Colonic mucosa (tissue), 4 donors: ENCODE measurements at regions not wholly inside any gene's neighbourhood (a gene's known extent, or its start where the extent isn't known, plus 50 kb on each side); places are given as distances from the start of the nearest gene placed in this dataset.

ENCODE experiments used
- DNase-seq: peaks from one replicate; pipeline ENCODE4 v3.0.0-alpha.2; 2020
- H3K27ac ChIP-seq: fragments of 200-600 bp; one replicate; pipeline ENCODE4 v1.8.0; 2021
- H3K27me3 ChIP-seq: fragments of 200-600 bp; one replicate; pipeline ENCODE4 v1.8.0; 2021
- H3K36me3 ChIP-seq: fragments of 200-600 bp; one replicate; pipeline ENCODE4 v1.8.0; 2021
- H3K4me1 ChIP-seq: fragments of 200-600 bp; one replicate; pipeline ENCODE4 v1.8.0; 2021; ENCODE audit warnings: mild to moderate bottlenecking
- H3K4me3 ChIP-seq: fragments of 200-600 bp; one replicate; pipeline ENCODE4 v1.8.0; 2021
- H3K9ac ChIP-seq, 2 donors: one replicate each; pipeline ENCODE4 v1.7.0; 2013; ENCODE audit warnings: control low read depth in 2 of 2, low read depth in 2 of 2, low read length in 2 of 2
- H3K9me3 ChIP-seq: fragments of 200-600 bp; one replicate; pipeline ENCODE4 v1.8.0; 2021
- CTCF ChIP-seq: fragments of 200-600 bp; IDR thresholded peaks from one replicate; pipeline ENCODE4 v1.8.0; 2022; ENCODE audit warnings: antibody characterized with exemption, mild to moderate bottlenecking
- intact Hi-C: fragments of 100-400 bp; cut with DNase I; formaldehyde crosslinking; loops from one replicate; pipeline ENCODE4 v1.14.1; 2022
- donor health status: healthy.
- donor health status: DM: no; HTN: no; CAD: no.
- donor health status: DM: no; HTN: no; CAD: no.

- intact Hi-C loops, result no loop called here
- DNase-seq, result no peak
- no peaks in the 10 kb centered on the region for H3K4me1 ChIP-seq
- no peaks in the 10 kb centered on the region for H3K36me3 ChIP-seq
- H3K9me3 ChIP-seq, result no peaks in the 10 kb centered on the region
- TF ChIP-seq CTCF, result no peak
- H3K4me3 ChIP-seq, result no peak overlapping the region
- no peaks in the 10 kb centered on the region for H3K27me3 ChIP-seq
- no peak overlapping the region for H3K9ac ChIP-seq
- H3K27ac ChIP-seq, result no peak overlapping the region
Observed at GRCh38 chr6:90450268-90450953, 136.5 kb downstream of the MAP3K7 start.

GRCh38 chr6:90449311-90449710, 137.6 kb downstream of the MAP3K7 start:
- H3K36me3 ChIP-seq, result no peaks in the 10 kb centered on the region
- H3K27ac ChIP-seq, result no peak overlapping the region
- no peak for TF ChIP-seq CTCF
- no peak for DNase-seq
- H3K4me1 ChIP-seq, result no peaks in the 10 kb centered on the region
- no peaks in the 10 kb centered on the region for H3K9me3 ChIP-seq
- no peak overlapping the region for H3K4me3 ChIP-seq
- intact Hi-C loops, result no loop called here
- no peak overlapping the region for H3K9ac ChIP-seq
- H3K27me3 ChIP-seq, result no peaks in the 10 kb centered on the region

GRCh38 chr6:90448836-90449235, 138.0 kb downstream of the MAP3K7 start:
- no peak for TF ChIP-seq CTCF
- Histone ChIP-seq H3K27ac (no peak overlapping the region), H3K27me3 (no peaks in the 10 kb centered on the region), H3K4me3 (no peak overlapping the region), H3K9ac (no peak overlapping the region), H3K9me3 (no peaks in the 10 kb centered on the region), H3K4me1 (no peaks in the 10 kb centered on the region), H3K36me3 (no peaks in the 10 kb centered on the region)
- intact Hi-C loops, result no loop called here
- no peak for DNase-seq

- intact Hi-C loops, result no loop called here
- Histone ChIP-seq H3K9ac (no peak overlapping the region), H3K9me3 (no peaks in the 10 kb centered on the region), H3K36me3 (no peaks in the 10 kb centered on the region), H3K4me1 (no peaks in the 10 kb centered on the region), H3K4me3 (no peak overlapping the region), H3K27me3 (no peaks in the 10 kb centered on the region), H3K27ac (no peak overlapping the region)
- no peak for TF ChIP-seq CTCF
- DNase-seq, result no peak
Observed at GRCh38 chr6:90446164-90446563, 140.7 kb downstream of the MAP3K7 start.

GRCh38 chr6:90445533-90446108, 141.3 kb downstream of the MAP3K7 start:
- H3K4me3 ChIP-seq, result no peak overlapping the region
- H3K9me3 ChIP-seq, result no peaks in the 10 kb centered on the region
- TF ChIP-seq CTCF, result no peak
- H3K27me3 ChIP-seq, result no peaks in the 10 kb centered on the region
- H3K9ac ChIP-seq, result no peak overlapping the region
- no peak for DNase-seq
- no peaks in the 10 kb centered on the region for H3K36me3 ChIP-seq
- H3K27ac ChIP-seq, result no peak overlapping the region
- H3K4me1 ChIP-seq, result no peaks in the 10 kb centered on the region
- intact Hi-C loops, result no loop called here
